CD4-positive, alpha-beta T cell treated with Interleukin-12 subunit alpha and Interleukin-12 subunit beta, for 1 hour (primary cell): ENCODE measurements at regions not wholly inside any gene's neighbourhood (a gene's known extent, or its start where the extent isn't known, plus 50 kb on each side); places are given as distances from the start of the nearest gene placed in this dataset.
"Not testable (repeated sequence)": the region's sequence is repeated elsewhere in the genome, so short reads cannot be mapped to it uniquely, and the experiment has no call there.

Experiments
- DNase-seq: peaks from one replicate; pipeline ENCODE4 v3.0.0-alpha.2; 2020

- no peak for DNase-seq
These were observed 102.4 kb upstream of the LYZL2 start for GRCh38 chr10:30731963-30732362.

GRCh38 chr10:30730306-30730705 lies 100.8 kb upstream of the LYZL2 start:
- no peak for DNase-seq

GRCh38 chr10:30728766-30729165 lies 99.2 kb upstream of the LYZL2 start:
- DNase-seq = no peak

- no peak for DNase-seq
These were observed 98.6 kb upstream of the LYZL2 start for GRCh38 chr10:30728127-30728526.

- no peak for DNase-seq
These were observed 98.0 kb upstream of the LYZL2 start for GRCh38 chr10:30727524-30727923.

GRCh38 chr10:30726783-30727414 lies 97.3 kb upstream of the LYZL2 start:
- peak; percentile 78 for DNase-seq

GRCh38 chr10:30725661-30726060 lies 96.1 kb upstream of the LYZL2 start:
- no peak for DNase-seq

GRCh38 chr10:30724296-30724695 lies 94.7 kb upstream of the LYZL2 start:
- no peak for DNase-seq

GRCh38 chr10:30722956-30723620 lies 93.5 kb upstream of the LYZL2 start:
- no peak for DNase-seq

- DNase-seq = no peak
These were observed 90.3 kb upstream of the LYZL2 start for GRCh38 chr10:30719832-30720231.

- no peak for DNase-seq
These were observed 80.3 kb upstream of the LYZL2 start for GRCh38 chr10:30709700-30710358.

- no peak for DNase-seq
These were observed 79.7 kb upstream of the LYZL2 start for GRCh38 chr10:30709229-30709628.

GRCh38 chr10:30708234-30708633 lies 78.7 kb upstream of the LYZL2 start:
- no peak for DNase-seq

- not testable (repeated sequence) for DNase-seq
These were observed 76.6 kb upstream of the LYZL2 start for GRCh38 chr10:30706189-30706588.

- DNase-seq = no peak
These were observed 76.1 kb upstream of the LYZL2 start for GRCh38 chr10:30705625-30706149.

- peak; percentile 51 for DNase-seq
These were observed 75.6 kb upstream of the LYZL2 start for GRCh38 chr10:30705101-30705624.

GRCh38 chr10:30704601-30705100 lies 75.1 kb upstream of the LYZL2 start:
- peak; percentile 26 for DNase-seq

GRCh38 chr10:30704026-30704600 lies 74.6 kb upstream of the LYZL2 start:
- DNase-seq = no peak

- DNase-seq = not testable (repeated sequence)
These were observed 73.9 kb upstream of the LYZL2 start for GRCh38 chr10:30703446-30703845.

- DNase-seq = no peak
These were observed 73.3 kb upstream of the LYZL2 start for GRCh38 chr10:30702860-30703259.

- DNase-seq = peak; percentile 69
These were observed 72.1 kb upstream of the LYZL2 start for GRCh38 chr10:30701451-30702173.

- no peak for DNase-seq
These were observed 68.3 kb upstream of the LYZL2 start for GRCh38 chr10:30697806-30698205.
